ENCODE measurements at regions not wholly inside any gene's neighbourhood (a gene's known extent, or its start where the extent isn't known, plus 50 kb on each side); places are given as distances from the start of the nearest gene placed in this dataset.
"Not testable (repeated sequence)": the region's sequence is repeated elsewhere in the genome, so short reads cannot be mapped to it uniquely, and the experiment has no call there.

- no peak overlapping the region for H3K9ac ChIP-seq (ENCODE audit: low read length in 3 of 3)
- no peaks in the 10 kb centered on the region for H3K36me3 ChIP-seq (ENCODE audit: control insufficient read depth in 2 of 3, insufficient read depth in 3 of 3, low read length in 3 of 3)
- H3K4me1 ChIP-seq (ENCODE audit: control insufficient read depth in 2 of 3, insufficient read depth in 2 of 3, low read depth in 1 of 3, low read length in 3 of 3) = no peaks in the 10 kb centered on the region
- DNase-seq = no peak
- intact Hi-C loops (cut with DNase I) = no loop called here
- no peaks in the 10 kb centered on the region for H3K9me3 ChIP-seq (ENCODE audit: control insufficient read depth in 2 of 3, insufficient read depth in 1 of 3, low read length in 3 of 3)
- no peaks in the 10 kb centered on the region for H3K27me3 ChIP-seq (ENCODE audit: control insufficient read depth, insufficient read depth, low read length)
- H3K27ac ChIP-seq (ENCODE audit: low read depth in 2 of 2, low read length in 2 of 2) = no peak overlapping the region
- H3K4me3 ChIP-seq (ENCODE audit: low read length in 3 of 3) = no peak overlapping the region
- FAIRE-seq = no peak
- no peak for TF ChIP-seq CTCF (IDR thresholded peaks at IDR 0.05; ENCODE audit: borderline replicate concordance, extremely low read depth, insufficient read depth)
Observed at GRCh38 chr2:125652280-125652679, 1003.7 kb upstream of the GYPC start.

GRCh38 chr2:125654226-125654625 lies 1001.7 kb upstream of the GYPC start:
- DNase-seq (no peak), FAIRE-seq (no peak)
- Histone ChIP-seq H3K27ac (ENCODE audit: low read depth in 2 of 2, low read length in 2 of 2) (no peak overlapping the region), H3K27me3 (ENCODE audit: control insufficient read depth, insufficient read depth, low read length) (no peaks in the 10 kb centered on the region), H3K9ac (ENCODE audit: low read length in 3 of 3) (no peak overlapping the region), H3K4me3 (ENCODE audit: low read length in 3 of 3) (no peak overlapping the region), H3K4me1 (ENCODE audit: control insufficient read depth in 2 of 3, insufficient read depth in 2 of 3, low read depth in 1 of 3, low read length in 3 of 3) (no peaks in the 10 kb centered on the region), H3K36me3 (ENCODE audit: control insufficient read depth in 2 of 3, insufficient read depth in 3 of 3, low read length in 3 of 3) (no peaks in the 10 kb centered on the region), H3K9me3 (ENCODE audit: control insufficient read depth in 2 of 3, insufficient read depth in 1 of 3, low read length in 3 of 3) (no peaks in the 10 kb centered on the region)
- intact Hi-C loops (cut with DNase I) = no loop called here
- TF ChIP-seq CTCF (IDR thresholded peaks at IDR 0.05; ENCODE audit: borderline replicate concordance, extremely low read depth, insufficient read depth) = no peak

GRCh38 chr2:125656190-125656589 lies 999.8 kb upstream of the GYPC start:
- H3K9ac ChIP-seq (ENCODE audit: low read length in 3 of 3) = no peak overlapping the region
- H3K27me3 ChIP-seq (ENCODE audit: control insufficient read depth, insufficient read depth, low read length) = no peaks in the 10 kb centered on the region
- FAIRE-seq (no peak), DNase-seq (no peak)
- intact Hi-C loops (cut with DNase I) = no loop called here
- no peak overlapping the region for H3K27ac ChIP-seq (ENCODE audit: low read depth in 2 of 2, low read length in 2 of 2)
- H3K36me3 ChIP-seq (ENCODE audit: control insufficient read depth in 2 of 3, insufficient read depth in 3 of 3, low read length in 3 of 3) = no peaks in the 10 kb centered on the region
- no peak overlapping the region for H3K4me3 ChIP-seq (ENCODE audit: low read length in 3 of 3)
- TF ChIP-seq CTCF (IDR thresholded peaks at IDR 0.05; ENCODE audit: borderline replicate concordance, extremely low read depth, insufficient read depth) = no peak
- no peaks in the 10 kb centered on the region for H3K9me3 ChIP-seq (ENCODE audit: control insufficient read depth in 2 of 3, insufficient read depth in 1 of 3, low read length in 3 of 3)
- no peaks in the 10 kb centered on the region for H3K4me1 ChIP-seq (ENCODE audit: control insufficient read depth in 2 of 3, insufficient read depth in 2 of 3, low read depth in 1 of 3, low read length in 3 of 3)

DNA sequence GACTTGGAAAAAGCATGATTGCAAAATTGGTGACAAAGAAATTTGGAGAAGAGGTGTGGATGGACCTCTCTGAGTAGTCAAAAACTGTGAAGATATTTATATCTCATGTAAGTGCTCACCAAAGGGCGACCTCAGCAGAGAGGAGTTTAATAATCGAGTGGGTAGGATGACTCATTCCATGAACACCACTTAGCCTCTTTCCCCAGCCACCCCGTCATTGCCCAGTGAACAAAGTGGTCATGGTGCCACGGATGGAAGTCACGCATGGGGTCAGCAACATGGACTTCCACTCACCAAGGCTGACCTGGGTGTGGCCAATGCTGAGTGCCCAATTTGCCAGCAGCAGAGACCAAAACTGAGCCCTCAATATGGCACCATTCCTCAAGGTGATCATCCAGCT lies 997.4 kb upstream of the GYPC start:
- Histone ChIP-seq H3K9me3 (ENCODE audit: control insufficient read depth in 2 of 3, insufficient read depth in 1 of 3, low read length in 3 of 3) (no peaks in the 10 kb centered on the region), H3K4me3 (ENCODE audit: low read length in 3 of 3) (no peak overlapping the region), H3K4me1 (ENCODE audit: control insufficient read depth in 2 of 3, insufficient read depth in 2 of 3, low read depth in 1 of 3, low read length in 3 of 3) (no peaks in the 10 kb centered on the region), H3K27me3 (ENCODE audit: control insufficient read depth, insufficient read depth, low read length) (no peaks in the 10 kb centered on the region), H3K9ac (ENCODE audit: low read length in 3 of 3) (no peak overlapping the region), H3K36me3 (ENCODE audit: control insufficient read depth in 2 of 3, insufficient read depth in 3 of 3, low read length in 3 of 3) (no peaks in the 10 kb centered on the region), H3K27ac (ENCODE audit: low read depth in 2 of 2, low read length in 2 of 2) (no peak overlapping the region)
- no peak for FAIRE-seq
- DNase-seq = no peak
- TF ChIP-seq CTCF (IDR thresholded peaks at IDR 0.05; ENCODE audit: borderline replicate concordance, extremely low read depth, insufficient read depth) = no peak
- intact Hi-C loops (cut with DNase I) = no loop called here

DNA sequence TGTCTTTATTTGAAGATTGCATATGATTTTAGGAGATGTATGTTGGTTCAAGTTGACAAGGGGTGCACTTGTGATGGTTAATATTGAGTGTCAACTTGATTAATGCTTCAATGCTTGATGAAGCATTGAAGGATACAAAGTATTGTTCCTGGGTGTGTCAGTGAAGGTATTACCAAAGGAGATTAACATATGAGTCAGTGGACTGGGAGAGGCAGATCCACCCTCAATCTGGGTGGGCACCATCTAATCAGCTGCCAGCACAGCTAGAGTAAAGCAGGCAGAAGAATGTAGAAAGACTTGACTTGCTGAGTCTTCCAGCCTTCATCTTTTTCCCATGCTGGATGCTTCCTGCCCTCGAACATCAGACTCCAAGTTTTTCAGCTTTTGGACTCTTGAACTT lies 995.6 kb upstream of the GYPC start:
- FAIRE-seq = not testable (repeated sequence)

More for the DNA sequence above, 995.6 kb upstream of the GYPC start:
- intact Hi-C loops (cut with DNase I); H3K9me3 ChIP-seq (ENCODE audit: control insufficient read depth in 2 of 3, insufficient read depth in 1 of 3, low read length in 3 of 3); H3K27me3 ChIP-seq (ENCODE audit: control insufficient read depth, insufficient read depth, low read length); H3K27ac ChIP-seq (ENCODE audit: low read depth in 2 of 2, low read length in 2 of 2); H3K36me3 ChIP-seq (ENCODE audit: control insufficient read depth in 2 of 3, insufficient read depth in 3 of 3, low read length in 3 of 3); H3K4me3 ChIP-seq (ENCODE audit: low read length in 3 of 3); H3K4me1 ChIP-seq (ENCODE audit: control insufficient read depth in 2 of 3, insufficient read depth in 2 of 3, low read depth in 1 of 3, low read length in 3 of 3); H3K9ac ChIP-seq (ENCODE audit: low read length in 3 of 3); DNase-seq: not testable (repeated sequence)
